Posterior cingulate gyrus (tissue), 11 donors: ENCODE measurements at regions not wholly inside any gene's neighbourhood (a gene's known extent, or its start where the extent isn't known, plus 50 kb on each side); places are given as distances from the start of the nearest gene placed in this dataset.
"Not testable (repeated sequence)": the region's sequence is repeated elsewhere in the genome, so short reads cannot be mapped to it uniquely, and the experiment has no call there.

Experiments used
- DNase-seq, 10 donors: peaks; one replicate each; pipeline versions ENCODE4 v3.0.0 to v3.0.0-alpha.2; 2020 to 2021; ENCODE audit warnings: mixed read lengths in 3 of 10
- intact Hi-C: fragments of 100-400 bp; cut with DNase I; formaldehyde crosslinking; loops from one replicate; pipeline ENCODE4 v1.15.1; 2023

DNA sequence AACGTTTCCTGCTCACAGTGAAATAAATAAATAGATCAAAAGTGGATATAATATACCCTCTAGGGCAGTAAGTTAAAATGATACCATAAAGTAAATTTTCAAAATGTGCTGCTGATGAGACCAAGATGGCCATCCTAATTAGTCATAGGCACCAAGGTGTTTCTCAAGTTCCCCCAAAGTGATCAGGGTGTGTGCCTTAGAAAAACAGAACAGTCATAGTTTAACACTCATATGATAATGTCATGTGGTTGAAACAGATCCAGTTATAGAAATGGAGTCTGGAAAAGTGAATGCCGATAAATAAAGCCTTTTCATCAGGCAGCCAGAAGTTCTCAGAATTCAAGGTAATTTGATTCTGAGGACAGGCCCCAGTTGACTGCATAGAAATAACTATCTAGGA, 161.5 kb upstream of the CDKN2B start:
- DNase-seq = no peak
- intact Hi-C loops = no loop called here

DNA sequence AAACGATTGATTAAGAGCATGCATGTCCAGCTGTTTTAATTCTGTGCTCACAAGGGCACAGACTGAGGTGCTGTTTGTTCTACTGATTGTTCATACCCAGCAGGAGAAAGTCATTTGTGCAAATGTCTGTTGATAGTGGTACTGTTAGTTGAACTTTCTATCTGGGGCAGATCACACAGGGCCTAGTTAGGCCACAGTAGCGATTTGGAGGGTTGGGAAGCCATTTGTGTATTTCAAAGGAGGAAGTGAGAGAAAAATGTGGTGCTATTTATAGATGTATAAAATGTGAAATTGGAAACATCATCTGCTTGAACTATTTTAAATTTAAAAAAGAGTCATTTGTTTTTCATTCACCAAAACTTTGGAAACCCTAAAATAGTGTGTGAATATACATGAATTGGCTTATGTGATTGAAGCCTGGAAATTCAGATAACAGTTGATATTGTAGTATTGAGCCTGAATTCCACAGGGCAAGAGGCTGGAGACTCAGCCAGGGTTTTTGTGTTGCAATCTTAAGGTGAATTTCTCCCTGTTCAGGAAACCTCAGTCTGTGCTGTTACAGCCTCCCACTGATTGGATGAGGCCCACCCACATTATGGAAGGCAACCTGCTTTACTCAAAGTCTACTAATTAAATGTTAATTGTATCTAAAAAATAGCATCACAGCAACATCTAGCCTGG, 162.0 kb upstream of the CDKN2B start:
- intact Hi-C loops = no loop called here
- DNase-seq = no peak

DNA sequence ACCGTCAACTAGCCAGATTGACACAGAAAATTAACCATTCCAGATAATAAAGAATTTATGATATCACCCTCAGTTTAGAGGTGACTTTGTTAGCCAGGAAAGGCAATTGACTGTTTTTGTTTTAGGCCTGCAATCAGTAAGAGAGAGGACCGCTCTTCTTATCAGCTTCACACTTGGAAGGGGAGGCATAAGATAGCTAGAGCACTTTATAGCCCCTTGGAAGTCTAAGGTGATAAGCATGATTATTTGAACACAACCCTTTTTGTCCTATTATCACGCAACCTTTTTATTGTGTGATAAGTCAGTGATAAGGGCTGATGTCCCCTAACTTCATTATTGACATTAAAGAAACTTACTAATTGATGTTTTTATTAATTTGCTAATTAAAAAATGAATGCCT, 162.6 kb upstream of the CDKN2B start:
- no peak for DNase-seq
- intact Hi-C loops = no loop called here

DNA sequence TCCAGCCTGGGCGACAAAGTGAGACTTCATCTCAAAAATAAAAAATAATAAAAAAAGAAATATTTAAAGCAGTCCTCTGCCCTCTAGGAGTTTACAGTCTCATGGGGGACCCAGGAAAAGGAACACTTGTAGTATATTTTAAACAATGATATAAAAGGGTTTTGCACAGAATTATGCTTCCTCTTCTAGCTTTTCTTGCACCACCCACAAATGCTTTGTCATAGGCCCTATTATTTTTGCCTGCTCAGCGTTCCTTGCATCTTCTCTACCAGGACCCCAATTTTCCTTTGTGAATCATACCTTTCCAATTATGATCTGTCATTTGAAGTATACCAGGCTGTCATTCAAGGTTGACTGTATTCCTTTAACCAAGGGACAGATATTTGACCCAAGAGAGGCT, 164.8 kb upstream of the CDKN2B start:
- intact Hi-C loops = no loop called here
- DNase-seq = no peak

DNA sequence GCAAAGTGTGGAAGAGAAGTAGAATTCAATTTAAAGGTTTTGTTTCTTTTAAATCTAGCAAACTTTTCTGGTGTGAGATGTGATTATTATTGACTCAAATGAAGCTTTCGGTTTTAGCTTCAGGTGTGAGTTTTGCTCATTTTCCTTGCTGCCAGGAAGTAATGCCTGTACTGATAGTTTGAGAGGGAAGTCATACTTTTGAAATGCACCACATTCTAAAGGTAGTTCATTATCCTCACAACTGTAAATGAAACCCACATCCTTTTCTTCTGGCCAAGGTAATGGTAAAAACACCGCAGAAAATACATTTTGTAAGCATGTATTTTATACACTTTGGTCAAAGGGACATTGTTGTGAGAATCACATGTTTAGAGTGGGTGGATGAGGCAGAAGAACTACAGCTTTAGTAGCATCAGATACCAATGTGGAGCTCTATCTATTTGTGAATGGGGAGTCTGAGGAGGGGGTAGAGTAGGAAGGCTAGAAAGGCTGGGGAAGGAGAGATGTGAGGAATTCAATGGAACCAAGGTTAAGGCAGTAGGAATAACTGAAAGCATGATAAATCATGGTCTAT, 167.0 kb upstream of the CDKN2B start:
- intact Hi-C loops = no loop called here
- no peak for DNase-seq

DNA sequence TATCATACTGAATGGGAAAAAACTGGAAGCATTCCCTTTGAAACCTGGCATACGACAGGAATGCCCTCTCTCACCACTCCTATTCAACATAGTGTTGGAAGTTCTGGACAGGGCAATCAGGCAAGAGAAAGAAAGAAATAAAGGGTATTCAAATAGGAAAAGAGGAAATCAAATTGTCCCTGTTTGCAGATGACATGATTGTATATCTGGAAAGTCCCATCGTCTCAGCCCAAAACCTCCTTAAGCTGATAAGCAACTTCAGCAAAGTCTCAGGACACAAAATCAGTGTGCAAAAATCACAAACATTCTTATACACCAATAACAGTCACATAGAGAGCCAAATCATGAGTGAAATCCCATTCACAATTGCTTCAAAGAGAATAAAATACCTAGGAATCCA, 171.9 kb upstream of the CDKN2B start:
- DNase-seq, intact Hi-C loops: not testable (repeated sequence)

DNA sequence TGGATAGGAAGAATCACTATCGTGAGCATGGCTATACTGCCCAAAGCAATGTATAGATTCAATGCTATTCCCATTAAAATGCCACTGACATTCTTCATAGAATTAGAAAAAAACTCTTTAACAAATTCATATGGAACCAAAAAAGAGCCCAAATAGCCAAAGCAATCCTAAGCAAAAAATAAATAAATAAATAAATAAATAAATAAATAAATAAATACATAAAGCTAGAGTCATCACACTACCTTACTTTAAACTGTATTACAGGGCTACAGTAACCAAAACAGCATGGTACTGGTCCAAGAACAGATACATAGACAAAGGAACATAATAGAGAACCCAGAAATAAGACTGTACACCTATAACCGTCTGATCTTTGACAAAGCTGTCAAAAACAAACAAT, 180.4 kb upstream of the CDKN2B start:
- intact Hi-C loops = no loop called here
- DNase-seq = no peak

DNA sequence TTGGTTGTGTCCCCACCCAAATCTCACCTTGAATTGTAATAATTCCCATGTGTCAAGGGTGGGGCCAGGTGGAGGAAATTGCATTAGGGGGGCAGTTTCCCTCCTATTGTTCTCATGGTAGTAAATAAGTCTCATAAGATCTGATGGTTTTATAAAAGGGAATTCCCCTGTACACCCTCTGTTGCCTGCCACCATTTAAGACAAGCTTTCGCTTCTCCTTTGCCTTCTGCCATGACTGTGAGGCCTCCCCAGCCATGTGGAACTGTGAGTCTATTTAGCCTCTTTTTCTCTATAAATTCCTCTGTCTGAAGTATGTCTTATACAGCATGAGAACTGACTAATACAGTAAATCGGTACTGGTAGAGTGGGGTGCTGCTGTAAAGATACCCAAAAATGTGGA, 187.9 kb upstream of the CDKN2B start:
- DNase-seq, intact Hi-C loops: not testable (repeated sequence)

DNA sequence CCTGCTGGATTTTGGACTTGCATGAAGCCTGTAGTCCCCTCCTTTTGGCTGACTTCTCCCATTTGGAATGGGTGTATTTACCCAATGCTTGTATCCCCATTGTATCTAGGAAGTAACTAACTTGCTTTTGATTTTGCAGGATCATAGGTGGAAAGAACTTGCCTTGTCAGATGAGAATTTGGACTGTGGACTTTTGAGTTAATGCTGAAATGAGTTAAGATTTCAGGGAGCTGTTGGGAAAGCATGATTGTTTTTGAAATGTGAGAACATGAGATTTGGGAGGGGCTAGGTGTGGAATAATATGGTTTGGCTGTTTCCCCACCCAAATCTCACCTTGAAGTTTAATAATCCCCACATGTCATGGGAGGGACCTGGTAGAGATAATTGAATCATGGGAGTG, 189.6 kb upstream of the CDKN2B start:
- no peak for DNase-seq
- intact Hi-C loops = no loop called here

DNA sequence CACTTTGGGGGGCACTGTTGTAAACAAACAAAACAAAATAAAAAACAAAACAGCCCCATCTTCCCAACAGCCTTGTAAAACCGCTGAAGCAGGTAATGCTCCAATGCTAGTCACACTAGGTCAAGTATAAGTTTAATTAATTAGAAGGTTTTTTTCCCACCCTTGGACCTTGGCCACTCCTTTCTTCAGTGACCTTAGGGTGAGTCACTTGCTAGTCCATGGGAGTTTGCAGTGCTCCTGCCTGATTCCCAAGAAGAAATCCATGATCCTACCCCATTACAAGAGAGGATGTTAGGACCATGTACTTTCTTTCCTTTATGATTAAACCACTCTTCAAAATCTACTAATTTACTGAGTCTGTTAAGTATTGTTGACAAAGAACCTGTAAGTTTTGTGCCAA, 192.2 kb upstream of the CDKN2B start:
- no peak for DNase-seq
- intact Hi-C loops = no loop called here

DNA sequence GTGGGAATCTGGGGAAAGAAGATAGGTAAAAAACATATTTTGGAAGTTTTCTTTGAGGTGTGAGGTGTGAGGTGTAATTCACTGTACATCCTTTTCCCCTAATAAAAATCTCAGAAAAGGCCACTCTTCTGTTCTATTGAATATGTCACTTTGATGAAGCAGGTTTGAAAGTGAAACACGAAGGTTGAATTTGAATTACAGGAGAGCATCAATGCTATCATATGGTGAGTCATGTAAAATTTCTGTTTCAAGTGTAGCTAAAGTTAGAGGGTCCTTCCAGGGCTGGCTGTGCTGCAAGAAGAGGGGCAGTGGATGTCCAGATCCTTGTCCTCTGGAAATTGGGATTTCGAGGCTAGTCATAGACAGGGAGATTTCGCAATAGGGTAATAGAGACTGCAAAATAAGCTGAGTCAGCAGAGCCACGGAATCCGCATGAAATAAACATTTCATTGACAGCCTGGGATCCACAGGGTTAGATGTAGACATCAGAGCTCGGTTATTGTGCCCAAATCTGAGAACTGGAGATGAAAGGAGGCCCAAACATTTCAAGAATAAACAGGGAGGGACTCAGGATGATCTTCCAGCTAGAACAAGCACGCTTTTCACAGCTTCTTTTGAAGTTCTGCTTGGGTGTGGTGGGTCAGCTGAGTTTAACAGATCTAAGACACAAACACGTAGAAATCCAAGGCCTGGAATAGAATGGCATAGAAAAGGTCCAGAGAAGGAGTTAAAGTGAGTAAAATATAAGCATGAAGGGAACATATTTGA, 194.4 kb upstream of the CDKN2B start:
- intact Hi-C loops = no loop called here
- no peak for DNase-seq

DNA sequence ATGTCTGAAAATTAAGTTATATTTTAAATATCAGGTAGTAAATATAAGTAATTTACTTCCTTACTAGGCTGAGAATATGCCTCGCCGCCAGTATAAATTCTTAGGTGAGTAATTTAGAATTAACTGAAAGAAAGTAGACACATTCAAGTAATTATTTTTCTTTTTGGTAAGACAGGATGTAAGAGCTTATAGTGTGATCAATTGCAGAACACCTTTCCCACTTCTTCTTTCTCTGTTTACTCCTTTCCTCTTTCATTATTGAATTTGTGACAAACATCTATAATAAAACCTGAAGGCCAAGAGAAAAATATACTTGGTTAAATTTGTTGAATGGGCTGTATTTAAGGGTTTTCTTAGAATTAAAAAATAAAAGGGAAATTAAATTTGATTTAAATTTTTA, 195.1 kb upstream of the CDKN2B start:
- no peak for DNase-seq
- intact Hi-C loops = no loop called here

DNA sequence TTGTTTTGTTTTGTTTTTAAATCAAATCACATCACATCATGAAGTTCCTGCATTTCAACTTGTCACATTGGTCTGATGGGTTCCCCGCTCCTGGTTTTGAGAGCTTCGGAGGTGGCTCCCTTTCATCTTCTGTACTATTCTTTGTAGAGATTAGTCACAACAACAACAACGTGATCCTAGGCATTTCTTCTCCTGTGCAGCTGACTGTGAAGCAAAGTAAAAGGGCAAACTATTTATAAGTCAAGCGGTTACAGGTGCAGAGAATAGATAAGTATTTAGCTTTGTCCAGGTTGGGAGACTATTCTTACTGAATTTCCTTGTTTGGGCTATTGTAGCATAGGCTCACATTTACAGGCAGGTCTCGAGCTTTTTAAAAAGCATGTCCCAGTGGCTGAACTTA, 197.7 kb upstream of the CDKN2B start:
- intact Hi-C loops = no loop called here
- DNase-seq = no peak

DNA sequence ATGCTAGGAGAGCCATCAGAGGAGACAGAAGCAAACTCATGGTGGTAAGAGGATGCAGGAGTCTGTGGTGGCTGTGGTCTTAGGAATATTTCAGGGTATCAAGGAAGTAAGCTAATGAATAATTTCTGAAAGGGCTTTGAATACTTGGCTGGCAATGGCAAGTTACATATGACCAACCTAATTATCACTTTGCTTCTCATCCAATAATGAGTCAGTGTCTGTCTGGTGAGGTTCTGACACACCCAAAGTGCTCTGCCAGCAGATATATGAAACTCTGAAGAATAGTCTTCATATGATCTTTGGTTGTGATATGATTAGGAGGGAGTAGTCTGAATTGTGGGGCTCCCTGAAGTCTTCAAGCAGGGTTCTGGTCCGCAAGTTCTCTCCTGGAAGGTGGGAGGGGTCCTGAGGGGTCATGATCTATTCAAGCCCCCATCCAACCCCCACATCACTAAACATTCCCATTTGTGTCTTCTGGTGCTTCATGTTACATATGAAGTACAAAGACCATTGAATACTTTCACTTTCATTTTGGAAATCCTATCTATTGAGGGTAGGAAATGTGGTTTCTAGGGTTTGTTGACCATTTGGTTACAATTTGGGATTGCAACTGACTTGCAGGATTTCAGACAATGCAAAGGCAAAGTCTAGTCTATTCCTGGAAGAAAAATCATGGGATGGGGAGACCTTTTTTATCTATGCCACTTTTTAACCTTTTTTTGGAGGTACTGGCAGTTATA, 199.9 kb upstream of the CDKN2B start:
- intact Hi-C loops = no loop called here
- DNase-seq = no peak

DNA sequence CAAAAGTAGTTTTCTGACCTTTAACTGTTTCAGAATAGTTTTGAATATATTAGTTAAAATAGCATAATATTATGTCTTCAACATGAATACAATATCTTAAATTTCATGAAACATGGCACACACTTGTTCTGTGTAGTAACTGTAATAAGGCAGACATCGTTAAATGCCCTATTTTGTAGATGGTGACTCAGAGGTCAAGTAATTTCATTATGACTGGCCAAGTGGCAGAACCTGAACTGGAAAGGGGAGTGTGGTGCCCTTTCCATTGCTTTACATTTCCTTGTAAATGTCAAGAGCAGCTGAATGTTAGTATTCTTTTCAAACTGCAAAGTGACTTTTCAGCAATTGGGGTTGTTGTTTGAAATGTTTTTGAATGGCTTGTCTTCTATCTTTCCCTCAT, 201.2 kb upstream of the CDKN2B start:
- DNase-seq = no peak
- intact Hi-C loops = no loop called here

DNA sequence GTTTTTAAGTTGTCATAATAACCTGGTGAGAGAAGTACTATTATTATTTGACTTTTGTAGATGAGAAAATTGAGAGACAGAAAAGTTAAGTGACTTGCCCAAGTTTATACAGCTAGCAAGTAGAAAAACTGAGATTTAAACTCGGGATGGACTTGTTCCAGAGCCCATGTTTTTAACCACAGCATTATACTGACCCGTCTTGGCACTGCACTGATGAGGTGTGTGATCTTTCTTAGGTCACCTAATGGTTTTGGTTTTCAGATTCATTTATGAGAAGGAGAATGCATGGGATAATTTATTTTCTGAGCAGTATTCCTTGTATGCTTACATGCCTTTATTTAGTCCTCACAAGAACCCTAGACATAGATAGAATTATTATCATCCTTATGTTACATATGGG, 201.8 kb upstream of the CDKN2B start:
- no peak for DNase-seq

DNA sequence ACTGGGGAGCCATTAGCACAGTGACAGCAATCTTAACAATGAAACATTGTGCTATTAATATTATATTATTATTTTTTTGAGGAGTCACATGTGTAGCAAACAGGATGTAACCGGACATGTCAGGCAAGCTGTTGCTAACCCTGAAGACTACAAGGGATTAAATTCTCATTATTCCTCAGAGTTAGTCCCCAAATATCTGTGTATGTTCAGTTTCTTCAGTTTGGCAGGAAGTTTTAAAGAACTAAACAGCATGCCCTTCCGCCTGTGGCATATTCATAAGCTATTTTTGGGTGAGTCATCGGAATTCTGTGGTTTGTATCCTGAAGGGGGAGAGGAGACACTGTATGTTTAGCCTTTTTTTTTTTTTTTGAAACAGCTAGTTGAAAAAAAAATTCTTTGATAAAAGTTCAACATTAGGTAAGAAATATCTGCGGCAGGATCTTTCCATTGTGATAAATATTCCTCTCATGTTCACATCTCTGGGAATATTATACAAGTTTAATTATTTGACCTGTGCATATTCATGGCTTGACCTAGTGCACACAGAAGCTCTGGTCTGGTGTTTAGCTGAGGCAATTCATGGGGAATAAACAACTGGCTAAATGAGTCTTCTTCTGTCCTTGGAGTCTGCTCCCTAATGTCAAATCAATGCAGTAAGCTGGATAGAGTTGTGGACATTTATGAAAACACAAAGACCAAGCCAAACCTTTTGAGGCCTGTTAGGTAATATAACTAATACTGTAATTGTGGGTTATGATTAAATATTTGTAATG, 202.7 kb upstream of the CDKN2B start:
- intact Hi-C loops = no loop called here
- no peak for DNase-seq

More for the DNA sequence above, 201.8 kb upstream of the CDKN2B start:
- intact Hi-C loops = no loop called here

DNA sequence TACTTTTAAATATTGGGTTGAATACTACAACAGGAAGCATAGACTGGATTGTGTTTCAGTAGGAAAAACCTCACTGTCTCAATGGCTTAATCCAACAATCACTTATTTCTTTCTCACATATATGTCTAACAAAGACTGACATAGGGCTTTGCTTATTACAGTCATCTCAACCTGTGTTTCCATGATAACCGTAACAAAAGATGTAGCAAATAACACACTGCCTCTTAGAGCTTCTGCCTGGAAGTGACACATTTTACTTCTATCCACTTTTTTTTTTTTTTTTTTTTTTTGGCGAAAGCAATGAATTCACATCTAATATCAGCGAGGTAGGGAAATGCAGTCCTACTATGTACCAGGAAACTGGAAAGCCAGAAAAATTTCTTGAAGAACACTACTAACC, 204.9 kb upstream of the CDKN2B start:
- intact Hi-C loops = no loop called here
- DNase-seq = no peak

DNA sequence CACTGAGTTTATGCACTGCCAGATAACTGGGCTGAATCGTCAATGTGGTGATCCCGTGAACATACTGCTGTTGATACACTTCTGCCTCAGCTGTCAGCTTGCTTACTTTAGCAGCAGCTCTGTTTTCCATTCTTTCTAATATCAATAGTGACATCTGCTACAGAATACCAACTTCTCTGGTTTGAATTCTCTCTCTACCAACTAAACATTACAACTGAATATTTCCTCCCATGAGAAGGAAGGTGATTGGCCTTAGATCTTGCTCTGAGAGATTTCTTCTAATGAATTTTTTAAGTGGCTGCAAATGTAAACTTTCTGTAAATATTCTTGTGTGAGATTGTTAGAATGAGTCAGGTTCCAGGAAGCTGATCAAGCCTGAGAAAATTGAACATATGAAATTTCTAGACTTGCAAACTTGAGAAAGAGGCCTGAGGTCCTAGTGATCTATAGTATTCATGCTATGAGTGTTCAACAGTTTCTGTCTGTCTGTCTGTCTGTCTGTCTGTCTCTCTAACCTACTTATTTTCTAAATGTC, 205.5 kb upstream of the CDKN2B start:
- intact Hi-C loops = no loop called here
- DNase-seq = no peak

DNA sequence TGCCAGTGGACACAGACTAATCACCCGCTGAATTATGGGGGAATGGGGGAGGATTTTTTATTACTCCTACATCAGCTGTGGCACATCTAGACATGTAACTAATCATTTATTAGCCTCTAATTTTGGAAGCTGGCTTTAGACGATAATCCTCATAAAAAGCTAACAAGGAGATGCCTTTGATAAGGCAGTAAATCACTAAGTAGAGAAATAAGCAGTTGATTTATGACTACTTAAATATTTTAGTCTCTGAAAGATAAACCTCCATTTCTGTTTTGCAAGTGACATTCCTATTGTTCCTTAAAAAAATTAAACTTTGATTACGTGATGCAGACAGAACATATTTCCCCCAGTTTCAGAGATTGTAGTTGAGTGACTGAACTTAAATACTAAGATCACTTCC, 206.4 kb upstream of the CDKN2B start:
- intact Hi-C loops = no loop called here

More for the DNA sequence above, 206.4 kb upstream of the CDKN2B start:
- DNase-seq = no peak
